Breast epithelium (tissue), 3 donors: ENCODE measurements at regions not wholly inside any gene's neighbourhood (a gene's known extent, or its start where the extent isn't known, plus 50 kb on each side); places are given as distances from the start of the nearest gene placed in this dataset.

Experiments
- POLR2A ChIP-seq: fragments of 450-650 bp; IDR thresholded peaks from one replicate; pipeline ENCODE4 v1.6.1; 2016; ENCODE audit warnings: antibody characterized with exemption, mild to moderate bottlenecking, moderate library complexity
- TF ChIP-seq, protein P1 (sequence below), 3 donors: fragments of 450-650 bp; IDR thresholded peaks; one replicate each; pipeline ENCODE4 v1.5.1; 2016 to 2017; ENCODE audit warnings: antibody characterized with exemption in 3 of 3, mild to moderate bottlenecking in 3 of 3, moderate library complexity in 3 of 3

DNA sequence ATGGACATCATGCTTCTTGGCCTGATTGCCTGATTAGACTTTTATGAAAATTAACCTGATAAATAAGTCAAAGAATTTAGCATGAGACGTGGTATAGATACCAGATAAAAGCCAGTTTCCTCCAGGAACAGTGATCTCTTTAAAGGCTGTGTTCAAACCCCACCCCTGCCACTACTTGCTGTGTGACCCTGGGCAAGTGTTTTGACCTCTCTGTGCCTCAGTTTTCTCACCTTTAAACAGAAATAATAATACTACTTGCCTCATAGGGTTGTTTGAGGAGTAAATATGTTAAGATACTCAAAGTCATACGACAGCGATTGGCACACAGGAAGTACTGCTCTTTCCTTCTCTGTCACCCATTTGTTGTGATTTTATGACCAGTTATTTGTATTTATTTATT lies 115.5 kb downstream of the MAF start:
- TF ChIP-seq POLR2A: no peak
- TF ChIP-seq, protein P1, sequence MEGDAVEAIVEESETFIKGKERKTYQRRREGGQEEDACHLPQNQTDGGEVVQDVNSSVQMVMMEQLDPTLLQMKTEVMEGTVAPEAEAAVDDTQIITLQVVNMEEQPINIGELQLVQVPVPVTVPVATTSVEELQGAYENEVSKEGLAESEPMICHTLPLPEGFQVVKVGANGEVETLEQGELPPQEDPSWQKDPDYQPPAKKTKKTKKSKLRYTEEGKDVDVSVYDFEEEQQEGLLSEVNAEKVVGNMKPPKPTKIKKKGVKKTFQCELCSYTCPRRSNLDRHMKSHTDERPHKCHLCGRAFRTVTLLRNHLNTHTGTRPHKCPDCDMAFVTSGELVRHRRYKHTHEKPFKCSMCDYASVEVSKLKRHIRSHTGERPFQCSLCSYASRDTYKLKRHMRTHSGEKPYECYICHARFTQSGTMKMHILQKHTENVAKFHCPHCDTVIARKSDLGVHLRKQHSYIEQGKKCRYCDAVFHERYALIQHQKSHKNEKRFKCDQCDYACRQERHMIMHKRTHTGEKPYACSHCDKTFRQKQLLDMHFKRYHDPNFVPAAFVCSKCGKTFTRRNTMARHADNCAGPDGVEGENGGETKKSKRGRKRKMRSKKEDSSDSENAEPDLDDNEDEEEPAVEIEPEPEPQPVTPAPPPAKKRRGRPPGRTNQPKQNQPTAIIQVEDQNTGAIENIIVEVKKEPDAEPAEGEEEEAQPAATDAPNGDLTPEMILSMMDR (IDR thresholded peaks at IDR 0.05): no peak
